Right cardiac atrium (tissue), 5 donors: ENCODE measurements at regions not wholly inside any gene's neighbourhood (a gene's known extent, or its start where the extent isn't known, plus 50 kb on each side); places are given as distances from the start of the nearest gene placed in this dataset.

Experiments used
- ATAC-seq, 2 donors: fragments of 200-7000 bp; cut with Tn5 transposase; one replicate each; pipeline versions ENCODE4 v1.8.0 to v1.9.1; 2020; ENCODE audit warnings: moderate library complexity in 2 of 2, mild to moderate bottlenecking in 1 of 2
- DNase-seq, 3 donors: peaks; one replicate each; pipeline ENCODE4 v3.0.0-alpha.2; 2020
- H3K27ac ChIP-seq: one replicate; pipeline ENCODE4 v1.5.1; 2013; ENCODE audit warnings: mild to moderate bottlenecking, low read length, control low read depth, moderate library complexity
- H3K27me3 ChIP-seq: one replicate; pipeline ENCODE4 v1.6.1; 2013; ENCODE audit not compliant: control insufficient read depth, insufficient read depth
- H3K4me1 ChIP-seq: one replicate; pipeline ENCODE4 v1.6.1; 2013; ENCODE audit warnings: low read length; ENCODE audit not compliant: control insufficient read depth, insufficient read depth
- H3K4me3 ChIP-seq: one replicate; pipeline ENCODE4 v1.5.1; 2013; ENCODE audit warnings: low read length, control low read depth
- H3K9me3 ChIP-seq: one replicate; pipeline ENCODE4 v1.6.1; 2013; ENCODE audit warnings: low read length; ENCODE audit not compliant: control insufficient read depth
- WGBS: extraction: QIAGEN DNeasy Blood & Tissue Kit; methylation state at CpG from one replicate; pipeline ENCODE4 v1.1.7; 2013; 5-methylcytosine and 5-hydroxymethylcytosine counted together
- intact Hi-C, 4 donors: fragments of 100-400 bp; cut with DNase I; formaldehyde crosslinking; loops; one replicate each; pipeline versions ENCODE4 v1.11.0 to v1.14.0; 2022 to 2023
- donor health status: healthy with polysubstance abuse.
- donor health status: DM: no; HTN: yes; CAD: no.
- donor health status: DM: no; HTN: no; CAD: no.
- donor health status: DM: no; HTN: yes; CAD: no; lungs with severe emphysema.
- donor health status: DM: yes; HTN: yes; CAD: no.

- Histone ChIP-seq H3K27ac (no peak overlapping the region), H3K4me3 (no peak overlapping the region), H3K27me3 (no peaks in the 10 kb centered on the region), H3K4me1 (no peaks in the 10 kb centered on the region), H3K9me3 (no peaks in the 10 kb centered on the region)
- DNase-seq (no peak), ATAC-seq (no peak)
- intact Hi-C loops = no loop called here
- 34% methylated on average over 1 of the region's 1 CpG for WGBS
These were observed 264.6 kb upstream of the MAN1A1 start for GRCh38 chr6:119614138-119614537.

- Histone ChIP-seq H3K4me1 (no peaks in the 10 kb centered on the region), H3K9me3 (no peaks in the 10 kb centered on the region), H3K27me3 (no peaks in the 10 kb centered on the region), H3K27ac (no peak overlapping the region), H3K4me3 (no peak overlapping the region)
- intact Hi-C loops = no loop called here
- ATAC-seq = no peak
- DNase-seq = no peak
These were observed 263.4 kb upstream of the MAN1A1 start for GRCh38 chr6:119612911-119613381.

- Histone ChIP-seq H3K4me1 (no peaks in the 10 kb centered on the region), H3K27me3 (no peaks in the 10 kb centered on the region), H3K9me3 (no peaks in the 10 kb centered on the region), H3K4me3 (no peak overlapping the region), H3K27ac (no peak overlapping the region)
- intact Hi-C loops = no loop called here
- 56% methylated on average over 3 of the region's 3 CpGs for WGBS
- DNase-seq (no peak), ATAC-seq (no peak)
These were observed 262.8 kb upstream of the MAN1A1 start for GRCh38 chr6:119612176-119612891.

GRCh38 chr6:119610754-119611153 lies 261.2 kb upstream of the MAN1A1 start:
- Histone ChIP-seq H3K27ac (no peak overlapping the region), H3K4me1 (no peaks in the 10 kb centered on the region), H3K9me3 (no peaks in the 10 kb centered on the region), H3K4me3 (no peak overlapping the region), H3K27me3 (no peaks in the 10 kb centered on the region)
- intact Hi-C loops = no loop called here
- DNase-seq (no peak), ATAC-seq (no peak)
- 84% methylated on average over 1 of the region's 1 CpG for WGBS

- ATAC-seq (no peak), DNase-seq (no peak)
- Histone ChIP-seq H3K9me3 (no peaks in the 10 kb centered on the region), H3K27ac (no peak overlapping the region), H3K4me3 (no peak overlapping the region), H3K4me1 (no peaks in the 10 kb centered on the region), H3K27me3 (no peaks in the 10 kb centered on the region)
- intact Hi-C loops = no loop called here
These were observed 260.7 kb upstream of the MAN1A1 start for GRCh38 chr6:119610265-119610664.

- Histone ChIP-seq H3K27me3 (no peaks in the 10 kb centered on the region), H3K27ac (no peak overlapping the region), H3K9me3 (no peaks in the 10 kb centered on the region), H3K4me1 (no peaks in the 10 kb centered on the region), H3K4me3 (no peak overlapping the region)
- no peak for ATAC-seq
- DNase-seq = no peak
- WGBS = 81% methylated on average over 1 of the region's 1 CpG
- intact Hi-C loops = no loop called here
These were observed 260.3 kb upstream of the MAN1A1 start for GRCh38 chr6:119609865-119610264.

GRCh38 chr6:119608994-119609393 lies 259.4 kb upstream of the MAN1A1 start:
- 80% methylated on average over 4 of the region's 4 CpGs for WGBS
- H3K27me3 ChIP-seq = no peaks in the 10 kb centered on the region
- no peak for ATAC-seq

GRCh38 chr6:119604124-119604523 lies 254.6 kb upstream of the MAN1A1 start:
- Histone ChIP-seq H3K27ac (no peak overlapping the region), H3K9me3 (no peaks in the 10 kb centered on the region), H3K4me1 (no peaks in the 10 kb centered on the region), H3K27me3 (no peaks in the 10 kb centered on the region), H3K4me3 (no peak overlapping the region)
- intact Hi-C loops = no loop called here
- ATAC-seq = no peak
- 54% methylated on average over 1 of the region's 1 CpG for WGBS
- DNase-seq = no peak

More at GRCh38 chr6:119608994-119609393, 259.4 kb upstream of the MAN1A1 start:
- H3K9me3 ChIP-seq = no peaks in the 10 kb centered on the region
- no peak overlapping the region for H3K4me3 ChIP-seq
- intact Hi-C loops = no loop called here
- no peaks in the 10 kb centered on the region for H3K4me1 ChIP-seq
- DNase-seq = no peak
- no peak overlapping the region for H3K27ac ChIP-seq

GRCh38 chr6:119603501-119603900 lies 253.9 kb upstream of the MAN1A1 start:
- ATAC-seq (no peak), DNase-seq (no peak)
- Histone ChIP-seq H3K27me3 (no peaks in the 10 kb centered on the region), H3K4me1 (no peaks in the 10 kb centered on the region), H3K27ac (no peak overlapping the region), H3K9me3 (no peaks in the 10 kb centered on the region), H3K4me3 (no peak overlapping the region)
- intact Hi-C loops = no loop called here
- 85% methylated on average over 5 of the region's 5 CpGs for WGBS

GRCh38 chr6:119602215-119603178 lies 252.9 kb upstream of the MAN1A1 start:
- ATAC-seq (no peak), DNase-seq (no peak)
- no peaks in the 10 kb centered on the region for H3K27me3 ChIP-seq
- WGBS = 66% methylated on average over 3 of the region's 3 CpGs
- H3K27ac ChIP-seq = no peak overlapping the region
- no peak overlapping the region for H3K4me3 ChIP-seq
- H3K9me3 ChIP-seq = no peaks in the 10 kb centered on the region
- intact Hi-C loops = no loop called here
- no peaks in the 10 kb centered on the region for H3K4me1 ChIP-seq

- intact Hi-C loops = no loop called here
- Histone ChIP-seq H3K4me1 (no peaks in the 10 kb centered on the region), H3K27ac (no peak overlapping the region), H3K9me3 (no peaks in the 10 kb centered on the region), H3K4me3 (no peak overlapping the region), H3K27me3 (no peaks in the 10 kb centered on the region)
- no peak for DNase-seq
- WGBS = 92% methylated on average over 2 of the region's 2 CpGs
- no peak for ATAC-seq
These were observed 249.3 kb upstream of the MAN1A1 start for GRCh38 chr6:119598883-119599282.
